Spleen (tissue), 11 donors: ENCODE measurements at regions not wholly inside any gene's neighbourhood (a gene's known extent, or its start where the extent isn't known, plus 50 kb on each side); places are given as distances from the start of the nearest gene placed in this dataset.

Experiments
- DNase-seq: peaks from one replicate; pipeline ENCODE4 v3.0.0-alpha.2; 2020
- H3K27ac ChIP-seq, 8 donors: fragments of 200-600 bp; sonication (generic) in 7 of 8; 1 replicate in 4 of 8; 2 replicates in 4 of 8; pipeline versions ENCODE4 v1.5.0 to v1.8.0; 2016 to 2021; ENCODE audit warnings: inconsistent platforms in 4 of 8, mild to moderate bottlenecking in 4 of 8, moderate library complexity in 1 of 8
- H3K27me3 ChIP-seq, 7 donors: fragments of 200-600 bp; sonication (generic) in 6 of 7; replicated peaks in 1 of 7; 1 replicate in 4 of 7; 2 replicates in 3 of 7; pipeline versions ENCODE4 v1.5.0 to v1.8.0; 2016 to 2021; ENCODE audit warnings: inconsistent platforms in 3 of 7, mild to moderate bottlenecking in 1 of 7
- H3K36me3 ChIP-seq, 6 donors: fragments of 200-600 bp; sonication (generic) in 5 of 6; 1 replicate in 4 of 6; 2 replicates in 2 of 6; pipeline versions ENCODE4 v1.5.0 to v1.8.0; 2016 to 2021; ENCODE audit warnings: inconsistent platforms in 2 of 6
- H3K4me1 ChIP-seq, 6 donors: fragments of 200-600 bp; sonication (generic) in 5 of 6; 1 replicate in 3 of 6; 2 replicates in 3 of 6; pipeline versions ENCODE4 v1.5.0 to v1.8.0; 2016 to 2021; ENCODE audit warnings: inconsistent platforms in 3 of 6
- H3K4me3 ChIP-seq, 8 donors: fragments of 200-600 bp; sonication (generic) in 7 of 8; 1 replicate in 4 of 8; 2 replicates in 4 of 8; pipeline versions ENCODE4 v1.5.0 to v1.8.0; 2016 to 2021; ENCODE audit warnings: inconsistent platforms in 4 of 8, mild to moderate bottlenecking in 4 of 8, moderate library complexity in 2 of 8
- H3K9me3 ChIP-seq, 8 donors: fragments of 200-600 bp; sonication (generic) in 7 of 8; 1 replicate in 4 of 8; 2 replicates in 4 of 8; pipeline versions ENCODE4 v1.5.0 to v1.8.0; 2016 to 2021; ENCODE audit warnings: inconsistent platforms in 4 of 8
- POLR2A ChIP-seq, 3 donors: fragments of 450-650 bp; IDR thresholded peaks; one replicate each; pipeline ENCODE4 v1.5.1; 2017; ENCODE audit warnings: antibody characterized with exemption in 3 of 3, mild to moderate bottlenecking in 1 of 3
- POLR2AphosphoS5 ChIP-seq, 3 donors: sonication (generic); formaldehyde crosslinking; IDR thresholded peaks; one replicate each; pipeline ENCODE4 v1.5.1; 2017; ENCODE audit warnings: antibody characterized with exemption in 3 of 3
- WGBS, 5 donors: extraction: QIAGEN DNeasy Blood & Tissue Kit in 3 of 5; methylation state at CpG; one replicate each; pipeline versions ENCODE4 v1.1.5 to v1.1.7; 2013 to 2018; 5-methylcytosine and 5-hydroxymethylcytosine counted together
- intact Hi-C: fragments of 100-400 bp; cut with DNase I; formaldehyde crosslinking; loops from one replicate; pipeline ENCODE4 v1.15.0; 2023; ENCODE audit warnings: low total_unique reads
- TF ChIP-seq, protein P1 (sequence below), 11 experiments: fragments of 200-600 bp in 7 of 11; fragments of 450-650 bp in 4 of 11; sonication (generic) in 4 of 11; IDR thresholded peaks in 8 of 11; conservative IDR thresholded peaks in 3 of 11; 1 replicate in 7 of 11; 2 replicates in 4 of 11; pipeline versions ENCODE4 v1.4.0 to v1.8.0; 2016 to 2021; ENCODE audit warnings: antibody characterized with exemption in 11 of 11, inconsistent platforms in 4 of 11, mild to moderate bottlenecking in 1 of 11
- donor health status: healthy with polysubstance abuse.
- donor health status: DM: no; HTN: no; CAD: no; lungs with moderate emphysema.
- donor health status: DM: no; HTN: no; CAD: no.
- donor health status: Bipolar disorder and iron deficiency.
- donor health status: healthy.
- donor health status: DM: no; HTN: no; CAD: no.
- donor health status: DM: yes; HTN: yes; CAD: no.

DNA sequence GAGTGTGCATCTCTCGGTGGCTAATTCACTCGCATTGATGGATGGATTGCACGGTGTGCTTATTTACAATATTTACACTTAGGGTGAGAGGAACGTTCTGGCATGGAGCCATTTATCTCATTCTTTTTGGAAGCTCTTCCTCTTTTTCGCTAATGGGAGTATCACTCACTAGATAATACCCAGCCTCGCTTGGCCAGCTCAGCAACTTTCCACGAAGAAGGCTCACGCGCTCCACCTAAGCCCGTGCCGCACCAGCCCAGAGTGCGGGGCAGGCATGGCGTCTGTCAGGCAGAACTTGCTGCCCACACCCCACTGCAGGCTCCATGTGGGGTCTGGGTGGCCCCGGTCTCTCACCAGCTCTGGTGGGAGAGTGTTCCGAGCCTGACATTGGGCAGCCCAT is 484.9 kb downstream of the NPHP4 start:
- no peak for DNase-seq
- H3K4me1 ChIP-seq, result peaks cover 0 to 5% (median 1%) of the 10 kb centered on the region in 6 donors
- TF ChIP-seq, protein P1, sequence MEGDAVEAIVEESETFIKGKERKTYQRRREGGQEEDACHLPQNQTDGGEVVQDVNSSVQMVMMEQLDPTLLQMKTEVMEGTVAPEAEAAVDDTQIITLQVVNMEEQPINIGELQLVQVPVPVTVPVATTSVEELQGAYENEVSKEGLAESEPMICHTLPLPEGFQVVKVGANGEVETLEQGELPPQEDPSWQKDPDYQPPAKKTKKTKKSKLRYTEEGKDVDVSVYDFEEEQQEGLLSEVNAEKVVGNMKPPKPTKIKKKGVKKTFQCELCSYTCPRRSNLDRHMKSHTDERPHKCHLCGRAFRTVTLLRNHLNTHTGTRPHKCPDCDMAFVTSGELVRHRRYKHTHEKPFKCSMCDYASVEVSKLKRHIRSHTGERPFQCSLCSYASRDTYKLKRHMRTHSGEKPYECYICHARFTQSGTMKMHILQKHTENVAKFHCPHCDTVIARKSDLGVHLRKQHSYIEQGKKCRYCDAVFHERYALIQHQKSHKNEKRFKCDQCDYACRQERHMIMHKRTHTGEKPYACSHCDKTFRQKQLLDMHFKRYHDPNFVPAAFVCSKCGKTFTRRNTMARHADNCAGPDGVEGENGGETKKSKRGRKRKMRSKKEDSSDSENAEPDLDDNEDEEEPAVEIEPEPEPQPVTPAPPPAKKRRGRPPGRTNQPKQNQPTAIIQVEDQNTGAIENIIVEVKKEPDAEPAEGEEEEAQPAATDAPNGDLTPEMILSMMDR (IDR thresholded peaks at IDR 0.05 in 8 of 11, conservative IDR thresholded peaks at IDR 0.05 in 3 of 11), result no peak
- no peak for TF ChIP-seq POLR2AphosphoS5 (IDR thresholded peaks at IDR 0.05)
- no peak for TF ChIP-seq POLR2A (IDR thresholded peaks at IDR 0.05)
- H3K9me3 ChIP-seq, result no peaks in the 10 kb centered on the region
- H3K27ac ChIP-seq, result no peak overlapping the region
- no peaks in the 10 kb centered on the region for H3K36me3 ChIP-seq
- H3K4me3 ChIP-seq, result no peak overlapping the region
- intact Hi-C loops, result no loop called here
- 60 to 82% (median 69%) methylated on average over 12 to 15 of the region's 15 CpGs for WGBS, 5 donors
- H3K27me3 ChIP-seq, result peaks cover 0 to 53% (median 8%) of the 10 kb centered on the region in 7 donors

DNA sequence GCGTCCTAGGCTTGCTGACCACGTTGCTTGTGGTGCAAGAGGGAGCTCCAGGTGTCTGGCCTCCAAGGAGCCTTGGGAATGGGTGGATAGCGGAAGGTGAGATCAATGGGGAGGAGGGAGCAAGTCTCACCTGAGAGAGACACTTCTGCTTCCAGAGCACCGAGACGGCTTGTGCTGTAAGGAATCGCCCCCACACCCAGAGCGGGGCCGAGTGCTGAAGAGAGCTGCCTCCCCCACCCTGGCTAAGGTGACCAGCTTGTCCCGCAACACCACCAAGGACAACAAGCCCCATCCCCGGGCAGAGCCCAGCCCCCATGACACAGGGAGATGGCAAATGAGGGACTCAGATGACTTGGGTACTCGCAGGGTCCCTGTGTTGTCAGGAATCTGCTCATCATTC is 485.6 kb downstream of the NPHP4 start:
- TF ChIP-seq POLR2A (IDR thresholded peaks at IDR 0.05) (no peak), POLR2AphosphoS5 (IDR thresholded peaks at IDR 0.05) (no peak)
- TF ChIP-seq, protein P1 (IDR thresholded peaks at IDR 0.05 in 8 of 11, conservative IDR thresholded peaks at IDR 0.05 in 3 of 11), result no peak
- no peaks in the 10 kb centered on the region for H3K36me3 ChIP-seq
- no peak for DNase-seq
- 74 to 85% (median 82%) methylated on average over 11 of the region's 11 CpGs for WGBS, 5 donors
- peaks cover 0 to 5% (median 1%) of the 10 kb centered on the region in 6 donors for H3K4me1 ChIP-seq
- H3K27ac ChIP-seq, result no peak overlapping the region
- H3K4me3 ChIP-seq, result no peak overlapping the region
- peaks cover 0 to 51% (median 8%) of the 10 kb centered on the region in 7 donors for H3K27me3 ChIP-seq
- no peaks in the 10 kb centered on the region for H3K9me3 ChIP-seq
- intact Hi-C loops, result no loop called here

DNA sequence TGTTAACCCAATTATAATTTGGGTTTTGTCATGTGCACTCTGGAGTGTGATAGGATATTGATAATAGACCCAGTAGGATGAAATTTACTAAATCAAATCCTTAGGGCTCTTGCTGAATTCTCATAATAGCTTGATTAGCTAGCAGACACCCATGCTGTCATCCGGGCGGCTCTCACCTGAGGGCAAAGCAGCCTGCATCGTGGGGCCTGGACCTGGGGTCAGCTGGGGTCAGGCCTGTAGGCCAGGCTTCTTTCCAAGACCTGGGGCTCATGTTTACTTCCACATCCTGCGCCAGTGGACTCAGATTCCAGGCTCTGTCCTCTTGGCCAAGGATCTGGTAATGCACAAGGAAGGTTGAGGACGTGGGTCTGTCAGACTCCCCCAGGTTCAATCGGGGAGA is 486.3 kb downstream of the NPHP4 start:
- Histone ChIP-seq H3K27me3 (peaks cover 0 to 45% (median 8%) of the 10 kb centered on the region in 7 donors), H3K9me3 (no peaks in the 10 kb centered on the region), H3K36me3 (no peaks in the 10 kb centered on the region), H3K27ac (no peak overlapping the region), H3K4me1 (peaks cover 0 to 5% (median 1%) of the 10 kb centered on the region in 6 donors), H3K4me3 (no peak overlapping the region)
- DNase-seq, result no peak
- intact Hi-C loops, result no loop called here
- WGBS, 5 donors, result 79 to 89% (median 83%) methylated on average over 4 to 6 of the region's 6 CpGs
- TF ChIP-seq POLR2A (IDR thresholded peaks at IDR 0.05) (no peak), POLR2AphosphoS5 (IDR thresholded peaks at IDR 0.05) (no peak)
- TF ChIP-seq, protein P1 (IDR thresholded peaks at IDR 0.05 in 8 of 11, conservative IDR thresholded peaks at IDR 0.05 in 3 of 11), result no peak

DNA sequence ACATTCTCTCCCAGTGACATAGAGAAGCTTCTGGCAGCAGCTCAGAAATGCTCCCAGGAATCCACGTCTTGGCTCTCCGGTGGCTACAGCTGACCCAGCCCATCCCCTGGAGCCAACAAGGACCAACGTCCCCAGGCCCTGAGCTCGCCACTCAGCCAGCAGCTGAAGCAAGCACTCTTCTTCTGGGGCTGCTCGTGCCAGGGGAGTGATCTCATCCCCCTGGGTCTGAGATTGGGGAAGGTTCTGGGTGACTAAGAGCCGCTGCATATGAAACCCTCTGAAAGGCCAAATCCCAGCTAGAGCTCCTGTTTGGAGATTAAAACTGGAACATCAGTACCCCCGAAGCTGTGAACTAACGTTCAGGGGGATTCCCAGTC is 487.9 kb downstream of the NPHP4 start:
- Histone ChIP-seq H3K27ac (no peak overlapping the region), H3K4me3 (no peak overlapping the region), H3K4me1 (no peaks in the 10 kb centered on the region), H3K9me3 (no peaks in the 10 kb centered on the region), H3K27me3 (peaks cover 0 to 31% (median 0%) of the 10 kb centered on the region in 7 donors), H3K36me3 (no peaks in the 10 kb centered on the region)
- DNase-seq, result no peak
- WGBS, 5 donors, result 57 to 86% (median 68%) methylated on average over 6 to 8 of the region's 8 CpGs
- TF ChIP-seq POLR2AphosphoS5 (IDR thresholded peaks at IDR 0.05) (no peak), POLR2A (IDR thresholded peaks at IDR 0.05) (no peak)
- TF ChIP-seq, protein P1 (IDR thresholded peaks at IDR 0.05 in 8 of 11, conservative IDR thresholded peaks at IDR 0.05 in 3 of 11), result no peak
- intact Hi-C loops, result no loop called here
